Activated CD8-positive, alpha-beta memory T cell treated with anti-CD3 and anti-CD28 coated beads, Interleukin-2, amount 50 U/mL, for 24 hours (primary cell): ENCODE measurements at regions not wholly inside any gene's neighbourhood (a gene's known extent, or its start where the extent isn't known, plus 50 kb on each side); places are given as distances from the start of the nearest gene placed in this dataset.
A peak's percentile ranks its signal among the peaks of the same experiment; 100 is the strongest.
"Not testable (repeated sequence)": the region's sequence is repeated elsewhere in the genome, so short reads cannot be mapped to it uniquely, and the experiment has no call there.

Experiments used
- DNase-seq: peaks from one replicate; pipeline ENCODE4 v3.0.0-alpha.2; 2020; ENCODE audit errors: extremely low read depth

DNA sequence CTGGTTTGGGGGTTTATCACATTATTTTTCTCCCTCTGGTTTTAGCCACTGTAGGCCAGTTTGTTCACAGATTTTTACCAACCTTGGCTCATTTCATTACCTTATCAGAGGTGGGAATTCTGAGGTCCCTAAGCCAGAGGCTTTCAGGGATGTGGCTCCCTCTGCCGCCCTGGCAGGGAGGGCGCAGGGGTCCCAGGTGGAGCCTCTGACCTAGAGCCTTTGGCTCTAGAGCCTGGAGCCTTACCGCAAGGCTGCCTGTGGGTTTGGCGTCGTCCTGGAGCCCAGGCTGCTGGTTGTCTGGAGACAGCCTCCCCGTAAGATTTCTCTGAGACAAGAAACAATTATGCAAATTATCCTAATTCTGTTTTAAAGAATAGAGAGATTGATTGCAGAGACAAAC lies 188.0 kb downstream of the LMLN start:
- not testable (repeated sequence) for DNase-seq

DNA sequence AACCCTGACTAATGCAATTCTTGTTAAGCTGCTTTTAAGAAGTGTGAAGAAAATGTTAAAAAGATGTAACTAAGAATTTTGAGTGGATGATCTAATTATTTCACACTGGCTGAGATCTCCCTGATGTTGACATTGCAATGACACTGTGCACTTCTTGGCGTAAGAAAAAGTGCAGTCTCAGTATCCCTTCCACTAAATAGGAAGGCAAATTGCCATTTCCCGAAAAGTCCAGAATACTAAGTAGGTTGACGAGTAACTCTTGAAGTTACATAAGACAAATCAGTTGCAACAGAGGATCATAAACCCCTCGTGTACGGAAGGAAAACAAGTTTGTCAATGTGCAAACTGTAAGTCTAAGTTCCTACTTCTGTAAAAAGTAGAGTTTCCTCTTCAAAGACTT lies 189.9 kb downstream of the LMLN start:
- not testable (repeated sequence) for DNase-seq

DNA sequence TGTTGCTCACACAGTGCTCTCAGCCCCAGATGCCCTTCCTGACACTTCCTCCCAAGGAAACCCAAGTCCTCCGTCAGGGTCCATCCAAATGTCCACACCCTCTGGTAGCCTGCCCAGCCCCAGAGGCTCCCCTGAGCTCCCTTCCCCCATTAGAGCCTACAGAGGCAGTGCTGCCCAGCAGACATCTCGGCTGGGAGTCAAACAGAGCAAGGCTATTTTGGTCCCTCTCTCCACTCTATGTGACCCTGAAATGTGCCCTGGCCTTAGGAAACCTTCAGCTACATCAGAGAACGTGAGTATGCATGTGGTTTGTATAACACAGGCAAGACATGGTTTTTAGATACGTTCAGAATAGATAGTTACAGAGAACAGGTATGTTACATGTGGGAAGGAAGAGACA lies 191.8 kb downstream of the LMLN start:
- not testable (repeated sequence) for DNase-seq

GRCh38 chr3:198155771-198156170 lies 195.8 kb downstream of the LMLN start:
- DNase-seq = not testable (repeated sequence)

DNA sequence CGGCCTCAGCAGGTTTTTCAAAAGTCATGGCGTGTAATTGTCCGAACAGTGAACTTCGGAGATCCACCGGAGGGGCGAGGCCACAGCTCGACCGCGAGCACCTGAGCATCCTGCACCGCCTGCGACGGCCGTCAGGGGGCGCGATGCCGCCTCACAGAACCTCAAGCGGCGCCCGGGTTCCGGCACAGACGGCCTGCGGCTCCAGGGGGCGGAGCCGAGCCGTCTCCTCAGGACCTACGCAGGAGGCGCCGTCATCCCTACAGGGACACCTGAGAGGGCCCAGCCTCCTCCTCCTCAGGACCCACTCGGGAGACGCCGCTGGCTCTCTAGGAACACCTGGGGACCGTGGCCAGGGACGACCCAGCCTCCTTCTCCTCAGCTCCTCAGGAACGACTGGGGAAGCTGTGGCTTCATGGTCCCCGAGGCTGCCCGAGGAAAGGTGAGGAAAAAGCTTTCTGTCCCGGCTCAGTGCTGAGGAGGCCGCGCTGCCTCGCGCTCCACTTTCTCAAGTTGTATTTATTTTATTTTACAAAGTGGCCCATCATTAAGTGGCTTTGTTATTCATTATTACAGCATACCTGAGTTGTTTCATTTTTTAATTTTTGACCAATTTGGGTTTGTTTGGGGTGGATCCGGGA lies 197.3 kb downstream of the LMLN start:
- DNase-seq = not testable (repeated sequence)

- not testable (repeated sequence) for DNase-seq
These were observed 198.0 kb downstream of the LMLN start for GRCh38 chr3:198158007-198158406.

DNA sequence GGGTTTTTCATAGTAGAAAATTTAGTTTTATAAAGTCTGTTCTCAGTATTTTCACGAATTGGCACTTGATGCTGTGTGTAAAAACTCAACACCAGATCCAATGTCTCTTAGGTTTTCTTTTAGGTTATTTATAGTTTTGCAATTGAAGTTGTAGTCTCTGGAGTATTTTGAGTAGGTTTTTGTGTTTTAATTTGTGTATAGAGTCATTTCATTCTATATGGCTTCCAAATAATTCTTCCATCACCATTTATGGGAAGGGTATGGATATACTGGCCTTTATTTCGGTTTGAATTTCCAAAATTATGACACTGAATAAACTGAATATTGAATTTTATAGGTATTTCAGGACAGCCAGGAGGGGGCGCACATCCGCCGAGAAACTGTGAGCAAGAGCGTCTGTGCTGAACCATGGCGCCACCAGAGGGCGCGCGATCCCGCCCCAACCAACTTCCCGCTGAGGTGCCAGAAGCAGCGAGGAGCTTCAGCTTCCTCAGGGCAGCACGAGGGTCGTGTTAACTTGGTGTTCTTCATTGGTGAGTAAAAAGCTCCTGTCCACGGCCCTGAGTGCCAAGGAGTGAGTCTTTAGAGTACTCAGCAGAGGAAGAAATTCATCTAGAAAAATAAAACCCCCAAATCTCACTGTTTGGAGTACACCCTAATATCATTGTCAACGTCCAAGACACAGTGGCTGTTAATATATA lies 207.5 kb downstream of the LMLN start:
- DNase-seq = peak; percentile 25

DNA sequence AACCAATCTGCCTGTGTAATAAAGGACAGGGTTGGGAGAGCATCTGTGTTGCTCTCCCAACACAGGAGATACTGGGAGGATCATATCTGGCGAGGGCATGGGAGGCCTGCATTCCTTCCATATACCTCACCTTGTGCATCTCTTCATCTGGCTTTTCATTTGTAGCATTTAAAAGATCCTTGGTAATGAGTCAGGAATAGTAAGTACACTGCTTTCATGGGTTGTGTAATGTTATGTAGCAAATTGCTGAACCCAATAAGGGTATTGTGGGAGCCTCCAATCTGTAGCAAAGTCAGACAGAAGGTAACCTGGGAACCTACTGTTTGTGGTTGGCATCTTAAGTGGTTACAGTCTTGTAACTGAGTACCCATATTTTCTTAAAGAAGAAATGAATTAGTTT lies 210.8 kb downstream of the LMLN start:
- DNase-seq = not testable (repeated sequence)

DNA sequence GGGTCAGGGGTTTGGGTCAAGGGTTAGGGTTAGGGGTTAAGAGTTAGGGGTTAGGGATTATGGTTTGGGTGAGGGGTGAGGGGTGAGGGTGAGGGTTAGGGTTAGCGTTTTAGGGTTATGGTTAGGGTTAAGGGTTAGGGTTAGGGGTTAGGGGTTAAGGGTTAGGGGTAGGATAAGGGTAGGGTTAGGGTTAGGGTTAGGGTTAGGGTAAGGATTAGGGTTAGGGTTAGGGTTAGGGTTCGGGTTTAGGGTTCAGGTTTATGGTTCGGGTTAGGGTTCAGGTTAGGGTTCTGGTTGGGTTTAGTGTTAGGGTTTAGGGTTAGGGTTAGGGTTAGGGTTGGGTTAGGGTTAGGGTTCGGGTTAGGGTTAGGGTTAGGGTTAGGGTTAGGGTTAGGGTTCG lies 213.1 kb downstream of the LMLN start:
- not testable (repeated sequence) for DNase-seq

- not testable (repeated sequence) for DNase-seq
These were observed 214.0 kb downstream of the LMLN start for GRCh38 chr3:198173929-198174574.
